NCI-H2196 treated with DMSO at 0.1 percent for 48 hours (cell line): ENCODE measurements at regions not wholly inside any gene's neighbourhood (a gene's known extent, or its start where the extent isn't known, plus 50 kb on each side); places are given as distances from the start of the nearest gene placed in this dataset.
"Not testable (repeated sequence)": the region's sequence is repeated elsewhere in the genome, so short reads cannot be mapped to it uniquely, and the experiment has no call there.

Experiments used
- DNase-seq: peaks from one replicate; lab custom pipeline; 2025; ENCODE audit not compliant: unreplicated experiment; lab: John Stamatoyannopoulos, UW

- no peak for DNase-seq
These were observed 143.5 kb downstream of the TPBG start for GRCh38 chr6:82507112-82507511.

- DNase-seq: no peak
These were observed 147.9 kb downstream of the TPBG start for GRCh38 chr6:82511546-82511945.

GRCh38 chr6:82517896-82518295 is 154.3 kb downstream of the TPBG start:
- DNase-seq: not testable (repeated sequence)

GRCh38 chr6:82521369-82521768 is 157.8 kb downstream of the TPBG start:
- DNase-seq: no peak

GRCh38 chr6:82521861-82522260 is 158.2 kb downstream of the TPBG start:
- no peak for DNase-seq

GRCh38 chr6:82524031-82524430 is 160.4 kb downstream of the TPBG start:
- no peak for DNase-seq

GRCh38 chr6:82525775-82526495 is 162.3 kb downstream of the TPBG start:
- DNase-seq: no peak

GRCh38 chr6:82529960-82530460 is 166.4 kb downstream of the TPBG start:
- not testable (repeated sequence) for DNase-seq

- no peak for DNase-seq
These were observed 171.3 kb downstream of the TPBG start for GRCh38 chr6:82534876-82535275.

GRCh38 chr6:82549480-82549879 is 185.9 kb downstream of the TPBG start:
- DNase-seq: not testable (repeated sequence)

- DNase-seq: not testable (repeated sequence)
These were observed 187.7 kb downstream of the TPBG start for GRCh38 chr6:82551311-82551710.

GRCh38 chr6:82551831-82552230 is 188.2 kb downstream of the TPBG start:
- no peak for DNase-seq

- no peak for DNase-seq
These were observed 190.4 kb downstream of the TPBG start for GRCh38 chr6:82553863-82554531.

GRCh38 chr6:82554666-82555065 is 191.0 kb downstream of the TPBG start:
- no peak for DNase-seq

GRCh38 chr6:82555801-82556200 is 192.2 kb downstream of the TPBG start:
- no peak for DNase-seq

GRCh38 chr6:82558531-82558930 is 194.9 kb downstream of the TPBG start:
- DNase-seq: not testable (repeated sequence)

GRCh38 chr6:82567621-82568020 is 204.0 kb downstream of the TPBG start:
- DNase-seq: no peak

- DNase-seq: no peak
These were observed 204.8 kb downstream of the TPBG start for GRCh38 chr6:82568290-82568993.

- DNase-seq: no peak
These were observed 205.4 kb downstream of the TPBG start for GRCh38 chr6:82569022-82569421.

GRCh38 chr6:82570083-82570482 is 206.5 kb downstream of the TPBG start:
- DNase-seq: no peak

GRCh38 chr6:82571455-82571854 is 207.8 kb downstream of the TPBG start:
- DNase-seq: no peak
